OCI-LY7 (cell line): ENCODE measurements at regions not wholly inside any gene's neighbourhood (a gene's known extent, or its start where the extent isn't known, plus 50 kb on each side); places are given as distances from the start of the nearest gene placed in this dataset.

Experiments
- BruUV-seq: library from RNA; stranded (reverse); fragments of 400-500 nt; replicated peaks from 2 replicates; lab custom pipeline; 2021; lab: Mats Ljungman, UMichigan
- CTCF ChIA-PET: fragments of 300-600 bp; sonication (Branson Sonifier 250); formaldehyde crosslinking; loops from one replicate; lab custom pipeline; 2022; ENCODE audit warnings: antibody characterized with exemption; ENCODE audit not compliant: unreplicated experiment; lab: Charles Lee
- POLR2A ChIA-PET: fragments of 300-600 bp; sonication (Branson Sonifier 250); formaldehyde crosslinking; loops from one replicate; lab custom pipeline; 2022; ENCODE audit warnings: antibody characterized with exemption; lab: Charles Lee
- DNase-seq: peaks from one replicate; pipeline ENCODE4 v3.0.0-alpha.2; 2015; ENCODE audit warnings: low spot score
- H2AFZ ChIP-seq: fragments of 200-600 bp; sonication (generic), shearing (Covaris generic); 2 replicates; pipeline ENCODE4 v1.6.1; 2014; ENCODE audit warnings: mild to moderate bottlenecking, antibody characterized with exemption, low read length, moderate library complexity
- H3K27ac ChIP-seq: fragments of 200-600 bp; sonication (generic); 2 replicates; pipeline ENCODE4 v1.5.1; 2014; ENCODE audit warnings: mixed run types, low read depth, mild to moderate bottlenecking, moderate library complexity, low read length, inconsistent platforms; ENCODE audit not compliant: poor library complexity, severe bottlenecking
- H3K36me3 ChIP-seq: fragments of 200-600 bp; sonication (generic); 2 replicates; pipeline ENCODE4 v1.6.1; 2014; ENCODE audit warnings: mild to moderate bottlenecking, antibody characterized with exemption, low read length, moderate library complexity, mixed read lengths; ENCODE audit not compliant: insufficient read depth
- H3K4me1 ChIP-seq: fragments of 200-600 bp; sonication (generic); 2 replicates; pipeline ENCODE4 v1.5.1; 2014; ENCODE audit warnings: mild to moderate bottlenecking, low read length; ENCODE audit not compliant: insufficient read depth, poor library complexity, severe bottlenecking
- H3K4me2 ChIP-seq: fragments of 200-600 bp; sonication (generic); 2 replicates; pipeline ENCODE4 v1.6.1; 2014; ENCODE audit warnings: mild to moderate bottlenecking, low read length
- H3K4me3 ChIP-seq: fragments of 200-600 bp; sonication (generic); 2 replicates; pipeline ENCODE4 v1.5.1; 2014; ENCODE audit warnings: mild to moderate bottlenecking, low read depth, low read length; ENCODE audit not compliant: poor library complexity, severe bottlenecking
- H3K79me2 ChIP-seq: fragments of 200-600 bp; sonication (generic); 2 replicates; pipeline ENCODE4 v1.6.1; 2016; ENCODE audit warnings: low read depth, mild to moderate bottlenecking, low read length, moderate library complexity, mixed read lengths; ENCODE audit not compliant: insufficient read depth
- H3K9me2 ChIP-seq: fragments of 200-600 bp; sonication (generic); 2 replicates; pipeline ENCODE4 v1.6.1; 2016; ENCODE audit warnings: mild to moderate bottlenecking, low read length, mixed read lengths; ENCODE audit not compliant: insufficient read depth
- H3K9me3 ChIP-seq: fragments of 200-600 bp; sonication (generic); 2 replicates; pipeline ENCODE4 v1.6.1; 2014; ENCODE audit warnings: mild to moderate bottlenecking, mixed run types, low read length, mixed read lengths
- H4K20me1 ChIP-seq: fragments of 200-600 bp; sonication (generic); 2 replicates; pipeline ENCODE4 v1.6.1; 2014; ENCODE audit warnings: mild to moderate bottlenecking, antibody characterized with exemption, low read length, moderate library complexity, mixed read lengths; ENCODE audit not compliant: insufficient read depth
- CTCF ChIP-seq: fragments of 200-600 bp; sonication (generic); conservative IDR thresholded peaks from 2 replicates; pipeline ENCODE4 v1.5.1; 2014; ENCODE audit warnings: mild to moderate bottlenecking, antibody characterized with exemption, low read length, moderate library complexity, mixed read lengths
- EZH2phosphoT487 ChIP-seq: fragments of 200-600 bp; sonication (generic); IDR thresholded peaks from 2 replicates; pipeline ENCODE4 v1.6.1; 2018; ENCODE audit warnings: low read depth, borderline replicate concordance, mild to moderate bottlenecking, mixed run types, antibody characterized with exemption, low read length, moderate library complexity, mixed read lengths
- intact Hi-C: fragments of 100-400 bp; cut with micrococcal nuclease; formaldehyde crosslinking; loops from one replicate; pipeline ENCODE4 v1.10.0; 2022; ENCODE audit not compliant: unreplicated experiment

GRCh38 chr6:170150590-170150945, 140.3 kb downstream of the DLL1 start:
- no peaks in the 10 kb centered on the region for H3K9me2 ChIP-seq
- no peak overlapping the region for H3K4me2 ChIP-seq
- H3K27ac ChIP-seq = no peak overlapping the region
- DNase-seq = no peak
- no peaks in the 10 kb centered on the region for H3K36me3 ChIP-seq
- H4K20me1 ChIP-seq = no peaks in the 10 kb centered on the region
- no peaks in the 10 kb centered on the region for H3K79me2 ChIP-seq
- H3K9me3 ChIP-seq = no peaks in the 10 kb centered on the region
- no peak for TF ChIP-seq EZH2phosphoT487
- no peak for TF ChIP-seq CTCF
- H3K4me1 ChIP-seq = no peaks in the 10 kb centered on the region
- no peak overlapping the region for H3K4me3 ChIP-seq
- intact Hi-C loops = no loop called here
- no peak overlapping the region for H2AFZ ChIP-seq
- CTCF ChIA-PET = no interaction called here
- POLR2A ChIA-PET = no interaction called here
- BruUV-seq = no TSS peak

DNA sequence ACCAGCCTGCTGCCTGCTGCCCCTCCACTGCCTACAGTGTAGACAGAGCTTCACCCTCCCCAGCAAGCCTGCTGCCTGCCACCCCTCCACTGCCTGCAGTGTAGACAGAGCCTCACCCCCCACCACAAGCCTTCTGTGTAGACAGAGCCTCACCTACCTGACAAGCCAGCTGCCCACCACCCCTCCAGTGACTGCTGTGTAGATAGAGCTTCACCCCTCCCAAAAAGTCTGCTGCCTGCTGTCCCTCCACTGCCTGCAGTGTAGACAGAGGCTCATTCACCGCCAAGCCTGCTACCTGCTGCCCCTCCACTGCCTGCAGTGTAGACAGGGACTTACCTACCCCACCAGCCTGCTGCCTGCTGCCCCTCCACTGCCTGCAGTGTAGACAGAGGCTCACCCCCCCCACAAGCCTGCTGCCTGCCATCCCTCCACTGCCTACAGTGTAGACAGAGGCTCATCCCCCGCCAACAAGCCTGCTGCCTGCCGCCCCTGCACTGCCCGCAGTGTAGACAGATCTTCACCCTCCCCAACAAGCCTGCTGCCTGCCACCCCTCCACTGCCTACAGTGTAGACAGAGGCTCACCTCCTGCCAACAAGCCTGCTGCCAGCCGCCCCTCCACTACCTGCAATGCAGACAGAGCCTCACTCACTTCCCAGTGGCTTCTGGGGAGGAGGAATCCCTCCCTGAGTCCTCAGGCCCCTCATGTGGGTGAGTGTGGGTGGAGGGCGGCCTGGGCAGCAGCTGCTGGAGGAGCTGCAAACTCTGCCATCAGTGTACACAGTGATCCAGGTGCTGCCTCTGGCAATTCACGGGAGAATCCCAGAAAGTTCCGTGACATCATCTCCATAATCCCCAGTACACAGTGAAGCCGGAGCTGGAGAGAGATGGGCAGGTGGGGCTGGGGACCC, 140.9 kb downstream of the DLL1 start:
- no peak overlapping the region for H3K4me3 ChIP-seq
- H4K20me1 ChIP-seq = no peaks in the 10 kb centered on the region
- no peak overlapping the region for H3K4me2 ChIP-seq
- no peak overlapping the region for H2AFZ ChIP-seq
- CTCF ChIA-PET = no interaction called here
- H3K27ac ChIP-seq = no peak overlapping the region
- POLR2A ChIA-PET = no interaction called here
- H3K36me3 ChIP-seq = no peaks in the 10 kb centered on the region
- TF ChIP-seq CTCF (no peak), EZH2phosphoT487 (no peak)
- no peaks in the 10 kb centered on the region for H3K9me3 ChIP-seq
- H3K4me1 ChIP-seq = no peaks in the 10 kb centered on the region
- no peaks in the 10 kb centered on the region for H3K79me2 ChIP-seq
- intact Hi-C loops = no loop called here
- no TSS peak for BruUV-seq
- no peak for DNase-seq
- H3K9me2 ChIP-seq = no peaks in the 10 kb centered on the region
